ENCODE measurements at regions not wholly inside any gene's neighbourhood (a gene's known extent, or its start where the extent isn't known, plus 50 kb on each side); places are given as distances from the start of the nearest gene placed in this dataset.

DNA sequence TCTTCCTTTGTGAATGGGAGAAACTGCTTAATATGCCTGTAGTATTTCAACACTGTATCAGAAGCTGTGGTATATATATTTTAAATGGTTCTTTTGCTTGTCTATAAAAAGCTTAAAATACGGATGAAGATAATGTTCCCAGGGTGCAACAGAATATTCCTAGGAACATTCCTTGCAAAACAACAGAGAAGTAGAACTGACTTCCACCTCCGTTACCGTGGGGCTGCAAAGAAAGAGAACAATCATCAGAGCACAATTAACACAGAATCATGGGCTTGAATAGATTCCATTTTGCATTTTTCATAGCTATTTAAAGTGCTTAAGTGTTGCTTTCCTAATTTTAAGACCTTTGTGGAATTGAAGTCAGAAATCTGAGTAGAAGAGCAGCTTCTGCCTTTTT is 1227.7 kb downstream of the EFNB2 start:
- no peaks in the 10 kb centered on the region for H3K9me3 ChIP-seq
- ATAC-seq, result no peak

GRCh38 chr13:105297839-105298238 is 1237.6 kb downstream of the EFNB2 start:
- no peak for TF ChIP-seq CTCF (IDR thresholded peaks at IDR 0.05)

More for the DNA sequence above, 1227.7 kb downstream of the EFNB2 start:
- no peaks in the 10 kb centered on the region for H3K4me1 ChIP-seq
- H3K27me3 ChIP-seq, result no peaks in the 10 kb centered on the region
- TF ChIP-seq POLR2A (IDR thresholded peaks at IDR 0.05) (no peak), CTCF (IDR thresholded peaks at IDR 0.05) (no peak)
- no peak for DNase-seq
- no peak overlapping the region for H3K4me3 ChIP-seq
- WGBS (ENCODE audit: insufficient coverage, low coverage, low lambda C conversion rate, missing lambda C conversion rate), result 54% methylated on average over 3 of the region's 3 CpGs
- intact Hi-C loops (cut with DNase I), result no loop called here
- no peak overlapping the region for H3K27ac ChIP-seq
- no peaks in the 10 kb centered on the region for H3K36me3 ChIP-seq

GRCh38 chr13:105291987-105292386 is 1243.5 kb downstream of the EFNB2 start:
- no peak overlapping the region for H3K4me3 ChIP-seq
- WGBS (ENCODE audit: insufficient coverage, low coverage, low lambda C conversion rate, missing lambda C conversion rate), result 39% methylated on average over 2 of the region's 2 CpGs
- ATAC-seq, result no peak
- H3K27ac ChIP-seq, result no peak overlapping the region
- no peak for TF ChIP-seq CTCF (IDR thresholded peaks at IDR 0.05)
- no peak for TF ChIP-seq POLR2A (IDR thresholded peaks at IDR 0.05)
- H3K36me3 ChIP-seq, result no peaks in the 10 kb centered on the region
- H3K9me3 ChIP-seq, result no peaks in the 10 kb centered on the region
- intact Hi-C loops (cut with DNase I), result no loop called here
- no peaks in the 10 kb centered on the region for H3K27me3 ChIP-seq
- no peak for DNase-seq
- no peaks in the 10 kb centered on the region for H3K4me1 ChIP-seq

More at GRCh38 chr13:105297839-105298238, 1237.6 kb downstream of the EFNB2 start:
- Histone ChIP-seq H3K27ac (no peak overlapping the region), H3K4me3 (no peak overlapping the region), H3K36me3 (no peaks in the 10 kb centered on the region), H3K4me1 (no peaks in the 10 kb centered on the region), H3K9me3 (no peaks in the 10 kb centered on the region), H3K27me3 (no peaks in the 10 kb centered on the region)
- DNase-seq (no peak), ATAC-seq (no peak)
- 42% methylated on average over 7 of the region's 7 CpGs for WGBS (ENCODE audit: insufficient coverage, low coverage, low lambda C conversion rate, missing lambda C conversion rate)
- intact Hi-C loops (cut with DNase I), result no loop called here

DNA sequence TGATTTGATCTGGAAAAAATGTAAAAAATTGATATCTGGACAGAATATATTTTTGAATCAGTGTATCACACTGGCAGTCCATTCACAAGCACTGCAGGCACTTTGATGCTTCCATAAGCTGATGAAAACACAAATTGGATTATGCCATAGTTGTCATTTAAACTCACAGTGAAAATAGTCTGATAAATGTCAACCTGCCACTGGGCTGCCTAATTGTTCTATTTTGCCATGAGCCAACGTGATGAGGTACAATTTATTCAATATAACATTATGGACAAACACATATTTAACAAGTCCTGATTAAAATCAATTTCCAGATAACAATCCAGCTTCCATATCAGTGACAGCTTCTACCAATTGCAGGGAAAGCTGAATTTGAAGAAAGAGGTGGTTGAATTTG is 1244.9 kb downstream of the EFNB2 start:
- DNase-seq (no peak), ATAC-seq (no peak)
- Histone ChIP-seq H3K36me3 (no peaks in the 10 kb centered on the region), H3K4me1 (no peaks in the 10 kb centered on the region), H3K9me3 (no peaks in the 10 kb centered on the region), H3K27me3 (no peaks in the 10 kb centered on the region), H3K27ac (no peak overlapping the region), H3K4me3 (no peak overlapping the region)
- WGBS (ENCODE audit: insufficient coverage, low coverage, low lambda C conversion rate, missing lambda C conversion rate), result 44% methylated on average over 1 of the region's 1 CpG
- intact Hi-C loops (cut with DNase I), result no loop called here
- TF ChIP-seq CTCF (IDR thresholded peaks at IDR 0.05) (no peak), POLR2A (IDR thresholded peaks at IDR 0.05) (no peak)

DNA sequence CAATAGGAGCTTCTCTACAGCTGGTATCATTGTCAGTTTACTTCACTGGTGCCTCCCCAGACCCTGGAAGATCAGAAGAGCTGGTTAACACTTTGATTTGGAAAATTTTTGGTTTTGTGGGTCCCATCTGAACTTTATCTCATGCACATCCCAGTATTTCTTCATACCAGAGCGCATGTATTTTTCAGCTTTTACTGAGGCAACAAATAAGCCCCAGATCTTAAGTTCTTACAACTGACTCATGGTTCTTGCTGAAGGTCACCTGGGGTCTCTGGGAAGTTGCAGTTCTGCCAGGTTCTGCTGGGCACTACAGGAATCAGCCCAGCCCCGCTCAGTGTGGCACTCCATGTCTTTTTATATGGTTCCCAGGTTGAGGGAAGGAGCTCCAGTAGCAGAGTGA is 1249.9 kb downstream of the EFNB2 start:
- Histone ChIP-seq H3K9me3 (no peaks in the 10 kb centered on the region), H3K27ac (no peak overlapping the region), H3K4me3 (no peak overlapping the region), H3K36me3 (no peaks in the 10 kb centered on the region), H3K27me3 (no peaks in the 10 kb centered on the region), H3K4me1 (no peaks in the 10 kb centered on the region)
- no peak for ATAC-seq
- intact Hi-C loops (cut with DNase I), result no loop called here
- WGBS (ENCODE audit: insufficient coverage, low coverage, low lambda C conversion rate, missing lambda C conversion rate), result 54% methylated on average over 2 of the region's 2 CpGs
- DNase-seq, result no peak
- TF ChIP-seq CTCF (IDR thresholded peaks at IDR 0.05) (no peak), POLR2A (IDR thresholded peaks at IDR 0.05) (no peak)

All from right lobe of liver (tissue), 6 donors.